H9 (cell line): ENCODE measurements at regions not wholly inside any gene's neighbourhood (a gene's known extent, or its start where the extent isn't known, plus 50 kb on each side); places are given as distances from the start of the nearest gene placed in this dataset.
"Not testable (repeated sequence)": the region's sequence is repeated elsewhere in the genome, so short reads cannot be mapped to it uniquely, and the experiment has no call there.

ENCODE experiments used
- DNase-seq: peaks from one replicate; pipeline ENCODE4 v3.0.0-alpha.2; 2017
- H2AFZ ChIP-seq: one replicate; pipeline ENCODE4 v1.6.1; 2013; ENCODE audit warnings: mild to moderate bottlenecking, low read length, control low read depth, moderate library complexity
- H2AK5ac ChIP-seq: 2 replicates; pipeline ENCODE4 v1.6.1; 2013; ENCODE audit warnings: low read length, control low read depth, mixed read lengths; ENCODE audit not compliant: insufficient read length
- H2BK120ac ChIP-seq: one replicate; pipeline ENCODE4 v1.6.1; 2013; ENCODE audit warnings: low read depth, mild to moderate bottlenecking, low read length, control low read depth, inconsistent platforms; ENCODE audit not compliant: poor library complexity, severe bottlenecking
- H2BK12ac ChIP-seq: 2 replicates; pipeline ENCODE4 v1.6.1; 2013; ENCODE audit warnings: low read length, control low read depth, mixed read lengths, low read depth; ENCODE audit not compliant: insufficient read length
- H2BK15ac ChIP-seq: 2 replicates; pipeline ENCODE4 v1.6.1; 2013; ENCODE audit warnings: low read depth, low read length, control low read depth
- H2BK20ac ChIP-seq: one replicate; pipeline ENCODE4 v1.6.1; 2013; ENCODE audit warnings: low read depth, mild to moderate bottlenecking, low read length, control low read depth, inconsistent platforms; ENCODE audit not compliant: poor library complexity, severe bottlenecking
- H2BK5ac ChIP-seq: 2 replicates; pipeline ENCODE4 v1.6.1; 2013; ENCODE audit warnings: low read length, control low read depth, mixed read lengths; ENCODE audit not compliant: insufficient read length
- H3K14ac ChIP-seq: 2 replicates; pipeline ENCODE4 v1.6.1; 2013; ENCODE audit warnings: low read length, control low read depth; ENCODE audit not compliant: insufficient read depth
- H3K18ac ChIP-seq: 2 replicates; pipeline ENCODE4 v1.6.1; 2013; ENCODE audit warnings: low read depth, mild to moderate bottlenecking, mixed read lengths, low read length, control low read depth; ENCODE audit not compliant: insufficient read length
- H3K23ac ChIP-seq: 2 replicates; pipeline ENCODE4 v1.6.1; 2013; ENCODE audit warnings: low read length, control low read depth, mixed read lengths, low read depth; ENCODE audit not compliant: insufficient read length
- H3K23me2 ChIP-seq: 2 replicates; pipeline ENCODE4 v1.6.1; 2013; ENCODE audit warnings: low read depth, mild to moderate bottlenecking, mixed read lengths, low read length, control low read depth; ENCODE audit not compliant: insufficient read length, poor library complexity, severe bottlenecking
- H3K27ac ChIP-seq: 2 replicates; pipeline ENCODE4 v1.5.1; 2013; ENCODE audit warnings: low read length, control low read depth, mixed read lengths, low read depth; ENCODE audit not compliant: insufficient read length
- H3K27me3 ChIP-seq: 2 replicates; pipeline ENCODE4 v1.6.1; 2013; ENCODE audit warnings: low read length, control low read depth, inconsistent platforms; ENCODE audit not compliant: insufficient read depth
- H3K4ac ChIP-seq: 2 replicates; pipeline ENCODE4 v1.6.1; 2013; ENCODE audit warnings: low read depth, mild to moderate bottlenecking, control low read depth, inconsistent platforms, low read length, moderate library complexity
- H3K4me1 ChIP-seq: 2 replicates; pipeline ENCODE4 v1.6.1; 2013; ENCODE audit warnings: low read length, control low read depth, inconsistent platforms; ENCODE audit not compliant: insufficient read depth
- H3K4me2 ChIP-seq: 2 replicates; pipeline ENCODE4 v1.6.1; 2013; ENCODE audit warnings: low read length, control low read depth, mixed read lengths; ENCODE audit not compliant: insufficient read length, insufficient read depth
- H3K56ac ChIP-seq: 2 replicates; pipeline ENCODE4 v1.6.1; 2013; ENCODE audit warnings: low read depth, mild to moderate bottlenecking, mixed read lengths, low read length, control low read depth; ENCODE audit not compliant: insufficient read length
- H3K79me1 ChIP-seq: 2 replicates; pipeline ENCODE4 v1.6.1; 2013; ENCODE audit warnings: low read depth, mild to moderate bottlenecking, moderate library complexity, low read length, control low read depth, inconsistent platforms; ENCODE audit not compliant: insufficient read depth, poor library complexity, severe bottlenecking
- H3K79me2 ChIP-seq: 2 replicates; pipeline ENCODE4 v1.6.1; 2013; ENCODE audit warnings: low read length, control low read depth, inconsistent platforms; ENCODE audit not compliant: insufficient read depth
- H3K9ac ChIP-seq: 2 replicates; pipeline ENCODE4 v1.6.1; 2013; ENCODE audit warnings: low read length, control low read depth, mixed read lengths; ENCODE audit not compliant: insufficient read length; ENCODE audit errors: extremely low read depth
- H3K9me3 ChIP-seq: one replicate; pipeline ENCODE4 v1.6.1; 2013; ENCODE audit warnings: low read depth, low read length, inconsistent platforms; ENCODE audit not compliant: control insufficient read depth
- H3T11ph ChIP-seq: one replicate; pipeline ENCODE4 v1.6.1; 2013; ENCODE audit warnings: mild to moderate bottlenecking, low read length, control low read depth, inconsistent platforms
- H4K20me1 ChIP-seq: one replicate; pipeline ENCODE4 v1.6.1; 2013; ENCODE audit not compliant: control insufficient read depth, insufficient read length, insufficient read depth
- H4K5ac ChIP-seq: 2 replicates; pipeline ENCODE4 v1.6.1; 2013; ENCODE audit warnings: low read depth, mild to moderate bottlenecking, mixed read lengths, low read length, control low read depth; ENCODE audit not compliant: insufficient read length
- H4K8ac ChIP-seq: replicated peaks from 2 replicates; pipeline ENCODE4 v1.6.1; 2013; ENCODE audit warnings: low read length, control low read depth, mixed read lengths, low read depth; ENCODE audit not compliant: insufficient read length
- H4K91ac ChIP-seq: 2 replicates; pipeline ENCODE4 v1.6.1; 2013; ENCODE audit warnings: low read depth, mild to moderate bottlenecking, moderate library complexity, mixed read lengths, low read length, control low read depth; ENCODE audit not compliant: insufficient read length
- H3K27ac Mint-ChIP-seq, 3 experiments: 2 replicates in 2 of 3; 3 replicates in 1 of 3; pipeline ENCODE4 v1.8.0; 2020 to 2021; ENCODE audit warnings: mixed read lengths in 3 of 3, mild to moderate bottlenecking in 1 of 3, moderate library complexity in 1 of 3
- H3K27me3 Mint-ChIP-seq: 2 replicates; pipeline ENCODE4 v1.8.0; 2021; ENCODE audit warnings: low read depth, mild to moderate bottlenecking, moderate library complexity, mixed read lengths
- H3K36me3 Mint-ChIP-seq, 3 experiments: 2 replicates in 2 of 3; 3 replicates in 1 of 3; pipeline ENCODE4 v1.8.0; 2020 to 2021; ENCODE audit warnings: low read depth in 3 of 3, mixed read lengths in 3 of 3; ENCODE audit not compliant: insufficient read depth in 1 of 3
- H3K4me1 Mint-ChIP-seq, 2 experiments: 2 replicates each; pipeline ENCODE4 v1.8.0; 2020; ENCODE audit warnings: mixed read lengths in 2 of 2
- H3K4me3 Mint-ChIP-seq, 2 experiments: 2 replicates in 1 of 2; 3 replicates in 1 of 2; pipeline ENCODE4 v1.8.0; 2020 to 2021; ENCODE audit warnings: mild to moderate bottlenecking in 2 of 2, mixed read lengths in 2 of 2, moderate library complexity in 1 of 2
- H3K9me3 Mint-ChIP-seq, 2 experiments: 2 replicates in 1 of 2; 3 replicates in 1 of 2; pipeline ENCODE4 v1.8.0; 2020; ENCODE audit warnings: mild to moderate bottlenecking in 2 of 2, mixed read lengths in 2 of 2, moderate library complexity in 1 of 2
- WGBS: extraction: QIAGEN DNeasy Blood & Tissue Kit; methylation state at CpG from one replicate; pipeline ENCODE4 v1.1.7; 2013; ENCODE audit warnings: missing lambda C conversion rate, low lambda C conversion rate, mixed read lengths; ENCODE audit not compliant: insufficient read length; ENCODE audit errors: extremely low coverage; 5-methylcytosine and 5-hydroxymethylcytosine counted together

- H4K8ac ChIP-seq, H4K91ac ChIP-seq, H3K4me2 ChIP-seq, H2AFZ ChIP-seq, H2BK15ac ChIP-seq, H3K27ac ChIP-seq, H2AK5ac ChIP-seq, H3K9ac ChIP-seq, H3K4me1 ChIP-seq, H2BK20ac ChIP-seq, H3K4me3 Mint-ChIP-seq, H3K23ac ChIP-seq, H3K79me2 ChIP-seq, H3K27me3 ChIP-seq, H3K9me3 ChIP-seq, H3K79me1 ChIP-seq, H3K23me2 ChIP-seq, H2BK5ac ChIP-seq, DNase-seq, H2BK120ac ChIP-seq, H4K5ac ChIP-seq, H3K4ac ChIP-seq, H3K56ac ChIP-seq, H4K20me1 ChIP-seq, H3K27me3 Mint-ChIP-seq, H3T11ph ChIP-seq, H2BK12ac ChIP-seq: not testable (repeated sequence)
- peak overlapping the region; percentile 47; the same call in 1 of the 2 replicates for H3K14ac ChIP-seq
- H3K18ac ChIP-seq, result peak overlapping the region; percentile 64
- WGBS, result no CpG with 5 or more reads among the region's 19 CpGs
- peaks cover 2 to 33% of the 10 kb centered on the region in 2 experiments; a peak in 3 of 5 replicates for H3K9me3 Mint-ChIP-seq
- peaks cover 19 to 23% of the 10 kb centered on the region in 2 experiments for H3K4me1 Mint-ChIP-seq
- peaks cover 25 to 37% (median 33%) of the 10 kb centered on the region in 3 experiments for H3K36me3 Mint-ChIP-seq
- H3K27ac Mint-ChIP-seq, result peak overlapping the region in 1 of 3 experiments; percentile 79; a peak in 1 of 7 replicates
These were observed 193.7 kb downstream of the OTOP1 start for GRCh38 chr4:4032801-4033605.

GRCh38 chr4:4037399-4038138, 189.2 kb downstream of the OTOP1 start:
- not testable (repeated sequence) for H2AFZ ChIP-seq, H2AK5ac ChIP-seq, H3K9ac ChIP-seq, H2BK20ac ChIP-seq, H3K18ac ChIP-seq, H3K56ac ChIP-seq, H2BK120ac ChIP-seq, H3K23ac ChIP-seq, H3K9me3 ChIP-seq, H2BK12ac ChIP-seq, DNase-seq, H3K79me2 ChIP-seq, H3K4me2 ChIP-seq, H3K27me3 Mint-ChIP-seq, H3K79me1 ChIP-seq, H3K4me1 ChIP-seq, H3K27me3 ChIP-seq, H3K27ac Mint-ChIP-seq, H4K20me1 ChIP-seq, H2BK5ac ChIP-seq, H4K5ac ChIP-seq, H3K14ac ChIP-seq, H4K91ac ChIP-seq, H3K23me2 ChIP-seq, H3K27ac ChIP-seq, H3K4ac ChIP-seq, H3T11ph ChIP-seq, H3K4me3 Mint-ChIP-seq, H2BK15ac ChIP-seq, H4K8ac ChIP-seq
- no CpG with 5 or more reads among the region's 9 CpGs for WGBS
- H3K9me3 Mint-ChIP-seq, result peaks cover 10 to 42% of the 10 kb centered on the region in 2 experiments
- peaks cover 51 to 70% (median 58%) of the 10 kb centered on the region in 3 experiments for H3K36me3 Mint-ChIP-seq
- H3K4me1 Mint-ChIP-seq, result peaks cover 19 to 23% of the 10 kb centered on the region in 2 experiments
